Putamen (tissue), 1 donor: ENCODE measurements at regions not wholly inside any gene's neighbourhood (a gene's known extent, or its start where the extent isn't known, plus 50 kb on each side); places are given as distances from the start of the nearest gene placed in this dataset.
A peak's percentile ranks its signal among the peaks of the same experiment; 100 is the strongest.

Experiments used
- DNase-seq: peaks from one replicate; pipeline ENCODE4 v3.0.0-alpha.2; 2016; ENCODE audit warnings: low spot score

DNA sequence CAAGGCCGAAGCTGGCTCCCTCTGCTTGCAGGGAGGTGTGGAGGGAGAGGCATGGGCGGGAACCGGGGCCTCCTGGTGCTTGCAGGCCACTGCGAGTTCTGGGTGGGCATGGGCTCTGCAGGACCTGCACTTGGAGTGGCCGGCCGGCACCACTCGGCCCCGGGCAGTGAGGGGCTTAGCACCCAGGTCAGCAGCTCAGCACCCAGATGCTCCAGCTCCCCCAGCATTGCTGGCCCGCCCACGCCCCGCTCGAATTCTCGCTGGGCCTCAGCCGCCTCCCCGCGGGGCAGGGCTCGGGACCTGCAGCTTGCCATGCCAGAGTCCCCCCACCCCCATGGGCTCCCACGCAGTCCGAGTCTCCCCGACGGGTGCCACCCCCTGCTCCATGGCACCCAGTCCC, 176.2 kb upstream of the FAM98A start:
- no peak for DNase-seq

DNA sequence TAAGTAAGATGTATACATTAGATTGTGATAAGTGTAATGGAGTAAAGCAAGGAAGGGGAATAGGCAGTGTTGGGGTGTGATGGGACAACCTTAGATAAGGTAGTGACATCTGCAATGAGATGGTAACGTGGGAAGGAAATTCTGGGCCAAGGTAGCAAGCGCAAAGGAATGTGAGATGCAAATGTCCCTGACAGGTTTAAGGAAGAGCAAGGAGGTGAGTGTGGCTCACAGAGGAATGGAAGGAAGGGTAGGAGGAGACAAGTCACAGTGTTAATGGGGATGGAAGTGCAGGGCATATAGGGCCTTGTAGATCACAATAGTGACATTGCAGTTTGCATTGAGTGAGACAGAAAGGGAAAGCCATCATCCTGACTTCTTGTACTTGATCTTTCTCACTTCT, 170.9 kb upstream of the FAM98A start:
- DNase-seq, result no peak

DNA sequence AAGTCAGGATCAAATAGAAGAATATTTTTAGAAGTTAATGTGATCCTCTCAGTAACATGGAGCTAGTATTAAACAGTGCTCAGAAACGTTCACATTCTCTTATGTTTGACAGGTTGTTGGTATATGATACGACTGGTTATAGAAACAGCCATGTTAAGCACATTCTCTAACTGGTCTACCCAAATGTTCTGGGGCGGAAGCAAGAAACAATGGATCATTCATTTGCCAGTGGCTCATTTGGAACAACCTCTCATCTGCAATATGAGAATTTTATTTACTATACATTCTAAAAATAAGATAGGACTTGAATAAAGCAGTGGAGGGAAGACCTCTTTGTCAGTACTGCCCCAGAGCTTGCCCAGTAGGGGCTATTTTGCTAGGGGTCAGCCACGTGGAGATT, 167.1 kb upstream of the FAM98A start:
- no peak for DNase-seq

DNA sequence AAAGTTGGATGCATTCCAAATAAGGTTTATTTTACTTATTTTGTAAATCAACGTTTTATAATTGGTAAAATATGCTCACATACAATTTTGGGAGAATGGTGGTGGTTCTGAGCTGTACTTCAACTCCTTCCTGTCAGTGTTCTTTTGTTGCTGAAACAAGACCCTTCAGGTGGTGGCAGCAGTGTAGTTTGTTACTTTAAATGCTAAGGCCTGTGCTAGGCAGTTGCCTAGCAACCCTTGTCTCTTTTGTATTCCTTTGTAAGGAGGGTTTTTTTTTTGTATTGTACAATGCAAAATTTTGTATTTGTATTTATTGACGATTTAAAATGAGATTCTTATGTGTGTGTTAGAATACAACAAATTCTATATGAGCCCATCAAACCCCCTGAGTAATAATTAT, 166.0 kb upstream of the FAM98A start:
- no peak for DNase-seq

DNA sequence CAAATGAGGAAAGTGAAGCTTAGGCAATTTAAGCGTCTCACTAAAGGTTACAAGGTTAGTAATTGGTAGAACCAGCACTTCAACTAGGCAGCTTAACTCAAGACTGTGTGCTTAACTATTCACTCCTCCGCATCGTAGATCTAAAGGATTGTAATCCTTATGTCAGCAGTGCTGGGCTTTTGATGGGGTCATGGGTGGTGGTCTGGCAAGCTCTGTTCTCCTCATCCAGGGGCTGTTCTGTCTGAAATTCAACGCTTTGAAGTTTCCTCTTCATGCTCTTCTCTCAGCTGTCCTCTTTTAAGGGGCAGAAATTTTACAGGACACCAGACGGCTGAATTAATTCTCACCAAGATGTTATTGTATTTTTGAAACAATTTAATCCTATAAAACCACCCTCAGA, 165.5 kb upstream of the FAM98A start:
- DNase-seq, result no peak

DNA sequence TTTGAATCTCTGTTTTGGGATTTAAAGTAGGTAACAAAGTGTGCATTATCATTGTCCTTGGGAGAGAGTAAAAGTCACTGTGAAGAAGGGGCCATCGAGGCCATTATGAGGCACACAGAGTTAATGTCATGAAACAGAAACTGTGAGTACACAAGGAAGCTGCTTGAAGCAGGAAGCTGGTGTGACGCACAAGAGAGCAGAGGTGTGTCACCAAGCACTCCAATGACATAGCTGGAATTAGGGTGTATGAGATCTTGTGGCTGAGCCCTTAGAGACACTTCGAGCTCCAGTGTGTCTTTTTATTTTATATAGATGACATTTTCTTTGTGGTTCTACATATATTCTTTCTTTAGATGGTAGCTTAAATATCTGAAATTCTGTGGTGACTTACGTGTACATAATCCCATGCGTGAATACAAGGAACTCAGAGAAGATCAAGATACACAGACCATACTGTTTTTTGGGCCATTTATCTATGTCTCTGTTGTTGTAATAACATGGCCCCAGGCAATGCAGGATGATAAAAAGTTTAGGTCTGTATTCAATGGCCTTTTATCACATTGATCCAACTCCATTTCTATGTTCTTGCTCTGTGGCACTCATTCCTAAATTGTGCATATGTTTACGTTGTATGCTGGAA, 164.7 kb upstream of the FAM98A start:
- DNase-seq, result no peak

DNA sequence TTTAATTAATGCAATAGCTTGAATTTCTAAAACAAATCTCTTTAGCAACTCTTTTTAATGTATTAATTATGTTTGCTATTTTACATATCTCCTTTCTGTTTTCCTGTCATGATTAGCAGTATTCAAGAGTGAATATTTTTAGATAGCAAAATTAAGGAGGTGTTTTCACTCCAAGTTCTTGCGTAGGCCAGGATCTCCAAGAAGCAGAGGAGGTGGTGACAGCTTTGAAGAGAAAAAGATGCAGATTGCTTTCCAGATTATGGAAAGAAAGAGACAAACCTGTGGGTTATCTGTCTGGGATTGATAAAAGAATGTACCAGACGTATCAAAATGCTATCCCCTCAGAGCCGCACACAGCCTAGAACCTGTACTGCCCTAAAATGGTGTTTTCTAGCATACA, 163.5 kb upstream of the FAM98A start:
- peak; percentile 34 for DNase-seq

DNA sequence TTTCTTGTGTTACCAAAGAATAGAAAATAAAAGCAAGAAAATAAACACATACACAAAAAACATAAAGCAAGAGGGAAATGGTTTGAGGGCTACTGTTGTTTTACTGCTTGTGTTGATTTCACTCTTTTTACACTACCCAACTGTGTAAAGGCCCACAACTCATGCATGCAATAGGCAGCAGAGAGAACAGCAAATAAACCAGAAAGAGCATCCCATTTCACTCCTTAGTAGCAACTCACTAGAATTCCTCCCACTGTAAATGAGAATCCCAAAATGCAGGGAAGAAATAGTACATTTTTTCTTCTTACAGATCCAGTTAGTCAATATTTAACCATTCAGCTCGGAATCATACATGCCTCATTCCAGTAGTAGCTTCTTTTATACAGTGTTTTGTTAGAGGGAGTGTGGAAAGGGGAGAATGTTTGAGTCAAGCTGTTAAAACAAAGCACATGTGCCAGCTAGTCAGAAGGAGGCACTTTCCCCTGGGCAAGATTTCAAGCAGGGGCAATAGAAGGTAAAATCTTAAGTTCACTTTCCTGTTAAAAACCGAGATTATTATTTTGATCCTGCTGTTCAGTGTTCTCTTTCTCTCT, 147.2 kb upstream of the FAM98A start:
- no peak for DNase-seq

DNA sequence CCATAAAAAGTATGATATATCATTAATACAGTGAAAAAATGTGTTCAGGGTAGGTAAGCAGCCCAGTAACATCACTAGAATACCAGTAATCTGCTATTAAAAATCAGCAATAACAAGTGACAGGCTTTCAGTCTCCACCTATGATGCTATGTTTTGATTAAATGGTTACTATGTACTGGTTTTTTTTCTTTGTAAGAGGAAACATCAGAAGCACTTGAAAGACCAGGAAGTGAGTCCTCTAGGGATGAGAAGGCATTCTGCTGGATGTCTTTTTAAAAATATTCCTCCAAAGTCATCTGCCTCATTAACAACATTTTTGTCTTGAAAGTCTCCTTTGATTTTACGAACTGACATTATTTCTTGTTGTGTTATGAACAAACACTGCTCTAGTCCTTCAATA, 136.0 kb upstream of the FAM98A start:
- DNase-seq, result no peak

DNA sequence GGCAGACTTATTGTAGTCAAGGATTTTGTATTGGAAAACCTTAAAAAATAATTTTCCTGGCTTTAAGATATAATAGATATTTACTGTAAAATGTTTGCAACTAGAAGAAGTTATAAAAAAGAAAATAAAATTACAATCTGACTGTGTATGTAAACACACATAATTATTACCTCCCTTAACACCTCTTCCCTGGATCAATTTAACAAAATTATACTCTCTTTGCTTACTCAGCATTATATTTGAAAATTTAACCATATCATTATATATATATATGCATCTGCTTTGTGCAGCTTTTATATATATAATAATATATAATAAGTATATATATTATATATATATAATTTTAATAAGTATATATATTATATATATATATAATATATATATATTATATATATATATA, 131.7 kb upstream of the FAM98A start:
- DNase-seq, result no peak

DNA sequence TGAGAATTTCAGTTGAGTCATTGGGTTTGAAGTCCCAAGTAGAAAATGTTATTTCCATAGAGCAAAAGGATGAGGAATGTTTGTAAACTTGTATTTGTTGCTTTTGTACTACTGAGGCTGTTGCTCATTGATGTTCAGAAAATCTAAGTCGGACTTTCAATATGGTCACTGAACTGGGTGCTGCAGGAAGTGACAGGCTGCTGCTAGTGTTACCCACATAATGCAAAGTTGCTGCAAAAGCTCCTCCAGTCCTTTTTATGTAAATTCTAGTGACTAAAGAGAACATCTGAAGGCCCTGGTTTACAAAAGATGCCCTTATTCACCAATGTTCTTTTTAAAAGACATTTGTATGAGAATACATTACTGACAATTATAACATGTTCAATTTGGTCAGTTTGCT, 131.1 kb upstream of the FAM98A start:
- no peak for DNase-seq

DNA sequence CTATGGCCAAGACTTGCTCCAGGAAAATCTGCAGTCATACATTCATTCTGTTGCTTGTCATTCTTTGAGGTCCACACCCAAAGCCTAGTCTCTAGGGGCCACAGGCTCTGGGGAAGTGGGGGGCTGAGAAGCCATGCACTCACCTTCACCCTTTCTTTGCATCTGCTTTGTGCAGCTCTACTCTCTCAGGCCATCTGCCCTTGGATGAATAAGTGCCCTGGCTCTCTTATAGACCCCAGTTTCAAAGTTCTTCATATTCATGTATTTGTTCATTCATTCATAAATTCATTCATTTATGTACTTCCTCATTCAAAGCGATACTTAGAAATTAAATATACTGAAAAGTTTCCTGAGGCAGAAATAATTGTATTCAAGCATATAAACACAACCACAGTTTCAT, 130.3 kb upstream of the FAM98A start:
- no peak for DNase-seq

DNA sequence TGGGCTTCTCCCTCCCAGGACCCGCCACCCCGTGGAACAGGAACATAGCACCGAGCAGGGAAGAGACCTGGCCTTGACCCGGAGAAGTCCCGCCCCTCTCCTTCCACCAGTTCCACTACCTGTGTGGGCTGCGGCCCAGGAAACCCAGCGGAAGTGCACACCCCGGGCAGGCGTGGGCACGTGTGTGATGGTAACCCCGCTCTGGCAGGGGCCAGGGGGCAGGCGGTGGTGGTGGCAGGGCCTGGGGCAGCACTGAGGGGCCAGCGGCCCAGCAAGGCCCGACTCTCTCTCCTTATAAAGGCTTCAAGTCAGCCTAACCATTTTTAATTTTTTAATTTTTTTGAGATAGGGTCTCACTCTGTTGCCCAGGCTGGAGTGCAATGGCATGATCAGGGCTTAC, 129.0 kb upstream of the FAM98A start:
- DNase-seq, result no peak

DNA sequence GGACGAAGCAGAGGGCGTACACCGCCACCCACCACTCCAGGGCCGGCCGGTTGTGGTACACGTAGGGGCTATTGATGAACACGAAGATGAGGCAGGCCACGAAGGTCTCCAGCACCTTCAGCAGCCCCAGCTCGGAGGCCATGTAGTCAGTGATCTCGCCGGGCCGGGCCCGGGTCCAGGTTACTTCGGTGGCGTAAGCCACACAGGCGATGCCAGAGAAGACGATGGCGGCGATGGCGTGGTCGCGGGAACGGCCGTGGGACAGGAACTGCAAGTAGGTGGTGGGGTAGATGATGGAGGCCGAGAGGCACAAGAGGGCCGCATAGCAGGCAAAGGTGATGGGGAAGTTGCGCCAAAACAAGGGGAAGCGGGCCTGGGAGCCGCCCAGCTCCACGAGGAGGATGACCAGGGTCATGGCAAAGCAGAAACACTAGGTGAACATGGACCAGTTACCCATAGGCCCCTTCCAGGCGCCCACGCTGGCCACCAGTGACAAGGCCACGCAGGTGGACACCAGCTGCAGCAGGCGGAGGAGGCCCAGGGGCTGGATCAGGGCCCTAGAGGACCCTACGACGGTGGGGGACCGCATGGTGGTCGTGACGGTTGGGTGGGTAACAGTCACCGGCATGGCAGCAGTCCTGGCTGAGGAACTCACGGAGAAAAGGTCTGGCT, 128.4 kb upstream of the FAM98A start:
- no peak for DNase-seq

DNA sequence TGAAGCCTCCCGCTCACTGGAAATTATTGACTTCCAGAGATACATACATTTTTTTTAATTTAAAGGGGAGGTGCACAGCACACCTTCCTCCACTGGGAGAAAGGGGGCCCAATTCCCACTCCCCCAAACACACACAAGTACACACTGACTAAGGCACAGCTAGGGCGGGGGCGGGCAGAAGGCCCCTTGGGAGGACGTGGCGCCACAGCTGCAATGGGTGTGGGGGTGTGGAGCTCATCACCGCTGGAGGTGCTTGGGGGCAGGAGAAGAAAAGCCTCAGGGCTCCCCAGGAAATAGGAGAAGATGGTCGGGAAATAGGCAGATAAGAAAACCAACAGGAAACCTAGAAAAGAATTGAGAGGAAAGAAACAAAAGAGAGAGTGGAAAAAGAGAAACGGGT, 127.3 kb upstream of the FAM98A start:
- DNase-seq, result no peak

DNA sequence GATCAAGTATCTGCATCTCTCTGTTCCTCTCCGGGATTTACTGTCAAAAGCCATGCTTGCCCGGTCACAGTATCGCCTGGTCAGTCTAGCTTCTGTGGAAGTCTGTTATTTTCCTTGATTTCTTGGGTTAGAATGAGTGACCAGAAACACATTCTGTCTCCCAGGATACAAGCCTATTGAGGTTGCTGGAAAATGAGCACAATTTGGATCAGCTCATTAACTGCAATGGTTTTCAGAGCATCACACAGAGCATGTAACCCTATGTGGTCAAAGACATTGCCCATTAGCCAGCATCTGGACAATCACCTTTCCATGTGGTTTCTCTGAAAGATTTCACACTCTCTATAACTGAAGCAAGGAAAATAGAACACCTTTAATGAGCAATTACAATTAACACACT, 124.2 kb upstream of the FAM98A start:
- no peak for DNase-seq

DNA sequence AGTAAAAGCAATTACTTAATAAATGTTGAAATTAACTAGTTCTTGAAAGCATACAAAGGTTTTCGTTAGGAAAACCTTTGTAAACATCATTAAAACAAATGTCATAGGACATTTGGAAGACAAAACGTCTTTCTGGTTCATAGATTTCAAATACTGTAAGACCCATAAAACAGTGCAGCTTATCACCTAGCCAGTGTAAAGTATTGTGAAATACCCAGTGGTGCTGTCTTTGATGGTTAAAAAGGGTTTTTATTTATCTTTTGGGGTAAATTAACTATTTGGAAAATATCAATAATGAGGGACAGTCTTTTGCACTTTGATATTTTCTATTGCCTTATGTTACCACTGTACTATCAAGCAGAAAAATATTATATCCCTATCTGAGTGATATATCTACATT, 120.0 kb upstream of the FAM98A start:
- DNase-seq, result no peak

DNA sequence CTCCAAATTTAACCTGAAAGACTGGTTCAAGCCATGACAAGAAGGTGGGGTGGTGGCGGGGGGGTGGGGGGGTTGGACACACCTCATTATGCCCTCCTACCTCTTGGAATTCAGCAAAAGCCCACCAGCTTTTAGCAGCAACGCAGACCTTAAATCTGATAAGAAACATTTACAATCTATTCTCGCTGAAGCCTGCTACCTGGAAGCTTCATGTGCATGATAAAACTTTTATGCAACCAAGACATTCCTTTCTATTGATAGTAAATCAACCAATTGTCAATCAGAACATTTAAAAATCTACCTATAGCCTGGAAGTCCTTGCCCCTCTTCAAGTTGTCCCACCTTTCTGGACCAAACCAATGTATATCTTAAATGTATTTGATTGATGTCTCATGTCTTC, 113.6 kb upstream of the FAM98A start:
- no peak for DNase-seq

DNA sequence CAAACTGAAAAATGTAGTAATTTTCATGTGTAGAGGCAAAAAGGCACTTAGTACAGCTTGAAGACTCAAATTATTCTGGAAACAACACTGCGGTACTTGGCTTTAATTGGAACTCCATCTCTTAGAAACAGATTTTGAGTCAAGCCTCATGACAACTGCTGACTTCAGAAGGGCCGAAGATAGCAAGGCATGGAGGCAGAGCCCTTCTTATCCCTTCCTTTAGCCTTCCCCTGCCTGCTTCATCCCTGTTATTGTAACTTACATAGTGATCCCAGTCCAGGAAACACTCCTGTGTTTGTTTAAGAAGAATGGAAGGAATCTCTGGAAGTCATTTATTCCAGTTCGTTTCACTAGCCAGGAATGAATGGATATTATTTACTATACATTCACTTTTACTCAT, 110.9 kb upstream of the FAM98A start:
- DNase-seq, result no peak

DNA sequence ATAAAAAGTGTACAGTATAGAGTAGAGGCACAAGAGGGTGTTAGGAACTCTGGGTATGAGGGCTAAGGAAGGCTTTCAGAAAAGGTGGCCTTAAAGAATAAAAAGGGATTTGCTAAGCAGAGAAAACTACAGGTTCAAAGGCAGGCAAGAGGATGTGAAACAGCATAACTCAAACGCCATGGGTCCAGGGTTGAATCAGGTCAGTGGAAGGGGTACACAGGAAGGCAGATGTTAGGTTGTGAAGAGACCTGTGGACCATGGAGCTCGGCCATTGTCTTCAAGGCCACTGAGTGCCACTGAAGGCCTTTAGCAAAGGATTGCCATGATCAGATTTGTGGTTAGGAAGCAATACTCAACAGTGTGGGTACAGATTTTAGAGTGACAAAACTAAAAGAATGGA, 108.2 kb upstream of the FAM98A start:
- no peak for DNase-seq

DNA sequence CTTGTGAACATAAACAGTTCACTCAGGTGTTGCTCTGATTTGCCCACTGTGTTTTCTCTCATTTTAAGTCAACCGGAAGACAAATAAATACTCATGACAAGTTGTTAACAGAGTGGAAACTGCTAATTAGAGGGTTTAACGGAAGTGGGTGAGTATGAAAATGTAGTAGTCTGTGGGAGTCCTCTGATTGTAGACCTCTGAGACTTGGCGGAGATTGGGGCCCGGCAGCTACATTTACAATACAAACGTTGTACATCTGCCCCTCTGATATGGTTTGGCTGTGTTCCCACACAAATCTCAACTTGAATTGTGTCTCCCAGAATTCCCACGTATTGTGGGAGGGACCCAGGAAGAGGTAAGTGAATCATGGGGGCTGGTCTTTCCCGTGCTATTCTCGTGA, 107.3 kb upstream of the FAM98A start:
- DNase-seq, result no peak

DNA sequence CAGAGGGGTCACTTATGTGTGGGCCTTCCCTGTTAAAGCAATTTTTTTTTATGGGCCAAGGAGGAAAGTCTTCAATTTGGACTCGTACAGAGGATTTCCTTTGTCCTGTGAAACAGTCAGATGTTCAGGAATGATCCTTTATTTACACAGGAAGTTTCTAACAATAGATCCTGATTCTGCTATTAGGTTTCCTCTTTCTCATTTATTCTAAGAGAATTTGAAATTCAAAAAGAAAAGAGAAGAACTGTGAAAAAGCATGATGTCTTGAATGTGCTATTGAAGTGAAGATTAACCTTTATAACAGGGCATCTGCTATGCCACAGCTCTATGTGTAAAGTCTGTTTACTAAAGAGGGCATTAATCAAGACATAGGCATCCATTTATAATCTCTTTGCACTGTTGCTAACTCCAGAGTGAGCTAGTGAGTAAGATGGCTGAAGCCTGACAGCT, 105.3 kb upstream of the FAM98A start:
- DNase-seq, result no peak

DNA sequence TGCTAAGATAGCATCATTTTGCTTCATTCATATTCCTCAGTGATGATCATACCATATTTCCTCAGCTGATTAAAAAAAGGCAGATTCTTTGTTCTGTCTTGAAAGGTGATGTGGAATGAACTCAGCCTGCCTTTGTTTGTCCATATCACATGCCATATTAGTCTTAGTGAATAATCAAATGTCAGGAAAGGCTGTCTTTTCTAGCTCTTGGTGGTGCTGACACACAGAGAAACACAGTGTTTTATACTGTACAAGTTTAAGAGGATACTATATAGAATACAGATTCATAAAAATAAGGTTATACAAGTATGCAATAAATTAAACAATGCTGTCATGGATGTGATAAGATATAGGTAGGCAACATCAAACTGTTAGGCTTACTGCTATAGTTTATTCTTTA, 97.1 kb upstream of the FAM98A start:
- no peak for DNase-seq

DNA sequence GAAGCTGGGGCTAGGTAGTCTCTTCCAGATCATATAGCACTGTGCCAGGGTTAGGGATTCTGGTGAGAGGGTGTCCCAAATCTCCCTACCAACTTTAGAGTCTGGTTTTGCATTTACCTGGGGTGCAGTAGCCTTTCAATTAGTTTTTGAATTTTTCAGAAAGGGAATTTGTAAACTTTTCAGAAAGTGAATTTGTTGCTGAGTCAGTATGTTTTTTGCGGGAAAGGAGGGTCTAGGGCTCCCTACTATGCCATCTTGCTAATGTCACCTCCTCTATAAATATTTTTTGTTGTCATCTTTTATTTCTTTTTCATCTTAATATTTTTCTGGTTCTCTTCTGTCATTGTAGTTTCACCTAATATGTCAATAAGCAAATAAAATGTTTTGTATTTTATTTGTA, 95.8 kb upstream of the FAM98A start:
- DNase-seq, result no peak
